CD4-positive, alpha-beta T cell (primary cell): ENCODE measurements at regions not wholly inside any gene's neighbourhood (a gene's known extent, or its start where the extent isn't known, plus 50 kb on each side); places are given as distances from the start of the nearest gene placed in this dataset.

Experiments used
- ATAC-seq: fragments of 200-7000 bp; cut with Tn5 transposase; one replicate; pipeline ENCODE4 v1.10.0; 2022; ENCODE audit warnings: mild to moderate bottlenecking; ENCODE audit not compliant: poor library complexity
- CTCF ChIA-PET: fragments of 350-600 bp; sonication (Branson Sonifier 250); formaldehyde crosslinking; loops from one replicate; lab custom pipeline; 2021; ENCODE audit warnings: antibody characterized with exemption, inconsistent platforms; lab: Charles Lee
- POLR2A ChIA-PET: fragments of 350-600 bp; sonication (Branson Sonifier 250); formaldehyde crosslinking; loops from one replicate; lab custom pipeline; 2021; ENCODE audit warnings: antibody characterized with exemption, inconsistent platforms; lab: Charles Lee
- DNase-seq, 14 experiments: peaks; one replicate each; pipeline ENCODE4 v3.0.0-alpha.2; 2013 to 2020; ENCODE audit warnings: mixed read lengths in 2 of 14
- H3K27ac ChIP-seq, 2 donors: one replicate each; pipeline versions ENCODE4 v1.5.1 to v1.7.0; 2013; ENCODE audit warnings: low read length in 2 of 2, low read depth in 1 of 2, mild to moderate bottlenecking in 1 of 2
- H3K27me3 ChIP-seq, 2 experiments: 1 replicate in 1 of 2; 2 replicates in 1 of 2; pipeline versions ENCODE4 v1.6.1 to v1.7.0; 2013; ENCODE audit warnings: low read length in 2 of 2, control low read depth in 1 of 2, mild to moderate bottlenecking in 1 of 2, moderate library complexity in 1 of 2; ENCODE audit not compliant: insufficient read depth in 2 of 2, control insufficient read depth in 1 of 2
- H3K36me3 ChIP-seq: one replicate; pipeline ENCODE4 v1.6.1; 2013; ENCODE audit warnings: low read length, control low read depth; ENCODE audit not compliant: insufficient read depth
- H3K4me1 ChIP-seq: one replicate; pipeline ENCODE4 v1.6.1; 2013; ENCODE audit warnings: low read length, control low read depth; ENCODE audit not compliant: insufficient read depth
- H3K4me3 ChIP-seq: one replicate; pipeline ENCODE4 v1.5.1; 2013; ENCODE audit warnings: mild to moderate bottlenecking, low read length, moderate library complexity
- H3K9me3 ChIP-seq, 2 experiments: 1 replicate in 1 of 2; 2 replicates in 1 of 2; pipeline versions ENCODE4 v1.6.1 to v1.7.0; 2013; ENCODE audit warnings: low read length in 2 of 2, mild to moderate bottlenecking in 2 of 2, control low read depth in 1 of 2, moderate library complexity in 1 of 2; ENCODE audit not compliant: control insufficient read depth in 1 of 2, insufficient read depth in 1 of 2
- H3K27ac Mint-ChIP-seq: one replicate; pipeline ENCODE4 v1.8.0; 2020; ENCODE audit warnings: mixed read lengths
- H3K27me3 Mint-ChIP-seq: one replicate; pipeline ENCODE4 v1.8.0; 2021; ENCODE audit warnings: mixed read lengths
- H3K36me3 Mint-ChIP-seq: one replicate; pipeline ENCODE4 v1.8.0; 2021; ENCODE audit warnings: low read depth, mixed read lengths
- H3K4me1 Mint-ChIP-seq: one replicate; pipeline ENCODE4 v1.8.0; 2021; ENCODE audit warnings: low read depth, mixed read lengths
- H3K4me3 Mint-ChIP-seq: one replicate; pipeline ENCODE4 v1.8.0; 2020; ENCODE audit warnings: mild to moderate bottlenecking, mixed read lengths
- H3K9me3 Mint-ChIP-seq: one replicate; pipeline ENCODE4 v1.8.0; 2020; ENCODE audit warnings: mixed read lengths
- CTCF ChIP-seq: fragments of 200-600 bp; IDR thresholded peaks from one replicate; pipeline ENCODE4 v1.8.0; 2022; ENCODE audit warnings: antibody characterized with exemption, mild to moderate bottlenecking
- intact Hi-C, 2 experiments: fragments of 100-400 bp; cut with DNase I in 1 of 2; cut with micrococcal nuclease in 1 of 2; formaldehyde crosslinking; loops; one replicate each; pipeline versions ENCODE4 v1.15.1 to v1.9.0; 2023 to 2025; cut with DNase I, micrococcal nuclease

- TF ChIP-seq CTCF, result no peak
- Histone ChIP-seq H3K36me3 (no peaks in the 10 kb centered on the region), H3K27me3 (no peaks in the 10 kb centered on the region), H3K9me3 (no peaks in the 10 kb centered on the region), H3K4me1 (no peaks in the 10 kb centered on the region), H3K4me3 (no peak overlapping the region), H3K27ac (no peak overlapping the region)
- Mint-ChIP-seq H3K27ac (no peak overlapping the region), H3K36me3 (no peaks in the 10 kb centered on the region), H3K4me3 (no peak overlapping the region), H3K4me1 (no peaks in the 10 kb centered on the region), H3K9me3 (no peaks in the 10 kb centered on the region), H3K27me3 (no peaks in the 10 kb centered on the region)
- intact Hi-C loops, result no loop called here
- ChIA-PET POLR2A (no interaction called here), CTCF (no interaction called here)
- ATAC-seq (no peak), DNase-seq (no peak)
Observed at GRCh38 chr9:111250875-111251842, 78.9 kb downstream of the OR2K2 start.

- H3K27me3 ChIP-seq, result no peaks in the 10 kb centered on the region
- no peak for DNase-seq
- no peaks in the 10 kb centered on the region for H3K36me3 ChIP-seq
- Mint-ChIP-seq H3K4me3 (no peak overlapping the region), H3K4me1 (no peaks in the 10 kb centered on the region), H3K36me3 (no peaks in the 10 kb centered on the region), H3K9me3 (no peaks in the 10 kb centered on the region), H3K27ac (no peak overlapping the region), H3K27me3 (peaks cover 5% of the 10 kb centered on the region)
- ATAC-seq, result no peak
- CTCF ChIA-PET, result no interaction called here
- no peaks in the 10 kb centered on the region for H3K9me3 ChIP-seq
- no peak overlapping the region for H3K4me3 ChIP-seq
- POLR2A ChIA-PET, result no interaction called here
- H3K4me1 ChIP-seq, result no peaks in the 10 kb centered on the region
- intact Hi-C loops, result no loop called here
- no peak overlapping the region for H3K27ac ChIP-seq
- TF ChIP-seq CTCF, result no peak
Observed at GRCh38 chr9:111237447-111237846, 92.6 kb downstream of the OR2K2 start.

- TF ChIP-seq CTCF, result no peak
- POLR2A ChIA-PET, result no interaction called here
- H3K4me1 ChIP-seq, result no peaks in the 10 kb centered on the region
- no peaks in the 10 kb centered on the region for H3K9me3 ChIP-seq
- no peak overlapping the region for H3K4me3 ChIP-seq
- H3K4me3 Mint-ChIP-seq, result no peak overlapping the region
- no peaks in the 10 kb centered on the region for H3K36me3 ChIP-seq
- ATAC-seq, result no peak
- no peaks in the 10 kb centered on the region for H3K4me1 Mint-ChIP-seq
- H3K27me3 ChIP-seq, result no peaks in the 10 kb centered on the region
- no peak overlapping the region for H3K27ac ChIP-seq
- H3K9me3 Mint-ChIP-seq, result no peaks in the 10 kb centered on the region
- intact Hi-C loops, result no loop called here
- no peak overlapping the region for H3K27ac Mint-ChIP-seq
- no peak for DNase-seq
- no peaks in the 10 kb centered on the region for H3K36me3 Mint-ChIP-seq
- peaks cover 5% of the 10 kb centered on the region for H3K27me3 Mint-ChIP-seq
- CTCF ChIA-PET, result no interaction called here
Observed at GRCh38 chr9:111236332-111236731, 93.7 kb downstream of the OR2K2 start.
